ENCODE measurements at regions not wholly inside any gene's neighbourhood (a gene's known extent, or its start where the extent isn't known, plus 50 kb on each side); places are given as distances from the start of the nearest gene placed in this dataset.

GRCh38 chr5:74040065-74040551 lies 414.1 kb downstream of the ARHGEF28 start:
- H3K9me3 ChIP-seq (ENCODE audit: low read length) = no peaks in the 10 kb centered on the region
- TF ChIP-seq REST (IDR thresholded peaks at IDR 0.05; ENCODE audit: borderline replicate concordance) (no peak), RAD21 (conservative IDR thresholded peaks at IDR 0.05) (no peak), POLR2AphosphoS5 (IDR thresholded peaks at IDR 0.05) (no peak), MXI1 (conservative IDR thresholded peaks at IDR 0.05; ENCODE audit: poor library complexity, severe bottlenecking) (no peak), EZH2 (IDR thresholded peaks at IDR 0.05; ENCODE audit: borderline replicate concordance, insufficient read depth, low read length, poor library complexity, severe bottlenecking) (no peak), TAF1 (IDR thresholded peaks at IDR 0.05; ENCODE audit: low read depth) (no peak), SMC3 (conservative IDR thresholded peaks at IDR 0.05; ENCODE audit: poor library complexity) (no peak), EP300 (conservative IDR thresholded peaks at IDR 0.05; ENCODE audit: poor library complexity, severe bottlenecking) (no peak), CTCF (IDR thresholded peaks at IDR 0.05; ENCODE audit: poor library complexity, severe bottlenecking) (no peak)
- no peak overlapping the region for H3K4me3 ChIP-seq (ENCODE audit: low read length)
- H3K36me3 ChIP-seq (ENCODE audit: insufficient read depth, low read length) = no peaks in the 10 kb centered on the region
- no peaks in the 10 kb centered on the region for H3K9me2 ChIP-seq (ENCODE audit: insufficient read depth, low read length)
- H3K9ac ChIP-seq (ENCODE audit: low read length) = no peak overlapping the region
- no peak overlapping the region for H3K27ac ChIP-seq (ENCODE audit: low read length)
- H2AFZ ChIP-seq (ENCODE audit: low read depth, low read length) = no peak overlapping the region
- no peaks in the 10 kb centered on the region for H4K20me1 ChIP-seq (ENCODE audit: insufficient read depth)
- no peak overlapping the region for H3K4me2 ChIP-seq (ENCODE audit: low read length)
- no peaks in the 10 kb centered on the region for H3F3A ChIP-seq (ENCODE audit: insufficient read depth, low read length, poor library complexity, severe bottlenecking)
- no peaks in the 10 kb centered on the region for H3K27me3 ChIP-seq (ENCODE audit: insufficient read depth, low read depth, low read length)
- no peaks in the 10 kb centered on the region for H3K79me2 ChIP-seq (replicated peaks; ENCODE audit: insufficient read depth, low read length)

DNA sequence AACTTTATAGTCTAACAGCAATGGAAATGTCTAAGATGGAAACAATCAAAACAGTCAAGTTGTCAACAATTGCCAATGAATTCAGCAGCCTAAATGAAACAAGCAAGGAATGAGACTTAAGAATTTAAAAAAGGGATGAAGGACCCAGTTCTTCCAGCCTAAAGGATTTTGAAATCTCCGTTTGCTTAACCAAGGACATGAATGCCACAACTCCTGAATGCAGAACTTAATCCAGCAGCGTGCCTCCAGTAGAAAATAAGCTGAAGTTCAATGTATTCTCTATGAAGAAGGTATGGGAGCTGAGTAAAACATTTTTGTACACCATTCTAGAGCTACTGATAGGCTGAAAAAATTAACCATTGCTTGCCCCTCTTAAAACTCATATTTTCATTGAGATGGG lies 411.3 kb downstream of the ARHGEF28 start:
- H3K27me3 ChIP-seq (ENCODE audit: insufficient read depth, low read depth, low read length) = no peaks in the 10 kb centered on the region
- TF ChIP-seq TAF1 (IDR thresholded peaks at IDR 0.05; ENCODE audit: low read depth) (no peak), EP300 (conservative IDR thresholded peaks at IDR 0.05; ENCODE audit: poor library complexity, severe bottlenecking) (no peak), POLR2AphosphoS5 (IDR thresholded peaks at IDR 0.05) (no peak), REST (IDR thresholded peaks at IDR 0.05; ENCODE audit: borderline replicate concordance) (no peak), MXI1 (conservative IDR thresholded peaks at IDR 0.05; ENCODE audit: poor library complexity, severe bottlenecking) (no peak), RAD21 (conservative IDR thresholded peaks at IDR 0.05) (no peak), SMC3 (conservative IDR thresholded peaks at IDR 0.05; ENCODE audit: poor library complexity) (no peak), EZH2 (IDR thresholded peaks at IDR 0.05; ENCODE audit: borderline replicate concordance, insufficient read depth, low read length, poor library complexity, severe bottlenecking) (no peak), CTCF (IDR thresholded peaks at IDR 0.05; ENCODE audit: poor library complexity, severe bottlenecking) (no peak)

More for the DNA sequence above, 411.3 kb downstream of the ARHGEF28 start:
- Histone ChIP-seq H3K4me3 (ENCODE audit: low read length) (no peak overlapping the region), H3K79me2 (replicated peaks; ENCODE audit: insufficient read depth, low read length) (no peaks in the 10 kb centered on the region), H2AFZ (ENCODE audit: low read depth, low read length) (no peak overlapping the region), H3K9me2 (ENCODE audit: insufficient read depth, low read length) (no peaks in the 10 kb centered on the region), H3F3A (ENCODE audit: insufficient read depth, low read length, poor library complexity, severe bottlenecking) (no peaks in the 10 kb centered on the region), H3K36me3 (ENCODE audit: insufficient read depth, low read length) (no peaks in the 10 kb centered on the region), H4K20me1 (ENCODE audit: insufficient read depth) (no peaks in the 10 kb centered on the region), H3K9me3 (ENCODE audit: low read length) (no peaks in the 10 kb centered on the region), H3K27ac (ENCODE audit: low read length) (no peak overlapping the region), H3K9ac (ENCODE audit: low read length) (no peak overlapping the region), H3K4me2 (ENCODE audit: low read length) (no peak overlapping the region)
